ENCODE measurements at regions not wholly inside any gene's neighbourhood (a gene's known extent, or its start where the extent isn't known, plus 50 kb on each side); places are given as distances from the start of the nearest gene placed in this dataset.

- Histone ChIP-seq H3K27ac (ENCODE audit: low read depth in 1 of 2, low read length in 2 of 2) (no peak overlapping the region), H3K4me3 (ENCODE audit: low read length) (no peak overlapping the region), H3K27me3 (ENCODE audit: control insufficient read depth in 1 of 2, insufficient read depth in 2 of 2, low read length in 2 of 2) (no peaks in the 10 kb centered on the region), H3K4me1 (ENCODE audit: insufficient read depth, low read length) (no peaks in the 10 kb centered on the region), H3K9me3 (ENCODE audit: control insufficient read depth in 1 of 2, insufficient read depth in 1 of 2, low read length in 2 of 2) (no peaks in the 10 kb centered on the region), H3K36me3 (ENCODE audit: insufficient read depth, low read length) (no peaks in the 10 kb centered on the region)
- intact Hi-C loops (cut with DNase I, micrococcal nuclease) = no loop called here
- POLR2A ChIA-PET = no interaction called here
- Mint-ChIP-seq H3K27ac (no peak overlapping the region), H3K9me3 (no peaks in the 10 kb centered on the region), H3K4me1 (ENCODE audit: low read depth) (no peaks in the 10 kb centered on the region), H3K4me3 (no peak overlapping the region), H3K27me3 (no peaks in the 10 kb centered on the region), H3K36me3 (ENCODE audit: low read depth) (no peaks in the 10 kb centered on the region)
- CTCF ChIA-PET = no interaction called here
- no peak for TF ChIP-seq CTCF (IDR thresholded peaks at IDR 0.05)
- DNase-seq (no peak), ATAC-seq (ENCODE audit: poor library complexity) (no peak)
Measured at GRCh38 chrX:121298499-121298898, 251.1 kb downstream of the GLUD2 start.

- Mint-ChIP-seq H3K27me3 (no peaks in the 10 kb centered on the region), H3K4me3 (no peak overlapping the region), H3K4me1 (ENCODE audit: low read depth) (no peaks in the 10 kb centered on the region), H3K9me3 (no peaks in the 10 kb centered on the region), H3K36me3 (ENCODE audit: low read depth) (no peaks in the 10 kb centered on the region), H3K27ac (no peak overlapping the region)
- intact Hi-C loops (cut with DNase I, micrococcal nuclease) = no loop called here
- ChIA-PET POLR2A (no interaction called here), CTCF (no interaction called here)
- Histone ChIP-seq H3K4me1 (ENCODE audit: insufficient read depth, low read length) (no peaks in the 10 kb centered on the region), H3K36me3 (ENCODE audit: insufficient read depth, low read length) (no peaks in the 10 kb centered on the region), H3K27ac (ENCODE audit: low read depth in 1 of 2, low read length in 2 of 2) (no peak overlapping the region), H3K27me3 (ENCODE audit: control insufficient read depth in 1 of 2, insufficient read depth in 2 of 2, low read length in 2 of 2) (no peaks in the 10 kb centered on the region), H3K4me3 (ENCODE audit: low read length) (no peak overlapping the region), H3K9me3 (ENCODE audit: control insufficient read depth in 1 of 2, insufficient read depth in 1 of 2, low read length in 2 of 2) (no peaks in the 10 kb centered on the region)
- DNase-seq (no peak), ATAC-seq (ENCODE audit: poor library complexity) (no peak)
- no peak for TF ChIP-seq CTCF (IDR thresholded peaks at IDR 0.05)
Measured at GRCh38 chrX:121301356-121301755, 253.9 kb downstream of the GLUD2 start.

- Histone ChIP-seq H3K4me1 (ENCODE audit: insufficient read depth, low read length) (no peaks in the 10 kb centered on the region), H3K36me3 (ENCODE audit: insufficient read depth, low read length) (no peaks in the 10 kb centered on the region), H3K27ac (ENCODE audit: low read depth in 1 of 2, low read length in 2 of 2) (no peak overlapping the region), H3K4me3 (ENCODE audit: low read length) (no peak overlapping the region), H3K27me3 (ENCODE audit: control insufficient read depth in 1 of 2, insufficient read depth in 2 of 2, low read length in 2 of 2) (no peaks in the 10 kb centered on the region), H3K9me3 (ENCODE audit: control insufficient read depth in 1 of 2, insufficient read depth in 1 of 2, low read length in 2 of 2) (no peaks in the 10 kb centered on the region)
- intact Hi-C loops (cut with DNase I, micrococcal nuclease) = no loop called here
- Mint-ChIP-seq H3K4me1 (ENCODE audit: low read depth) (no peaks in the 10 kb centered on the region), H3K4me3 (no peak overlapping the region), H3K27me3 (no peaks in the 10 kb centered on the region), H3K36me3 (ENCODE audit: low read depth) (no peaks in the 10 kb centered on the region), H3K9me3 (no peaks in the 10 kb centered on the region), H3K27ac (no peak overlapping the region)
- DNase-seq (no peak), ATAC-seq (ENCODE audit: poor library complexity) (no peak)
- ChIA-PET CTCF (no interaction called here), POLR2A (no interaction called here)
- no peak for TF ChIP-seq CTCF (IDR thresholded peaks at IDR 0.05)
Measured at GRCh38 chrX:121301822-121302221, 254.4 kb downstream of the GLUD2 start.
